Panc1 (cell line): ENCODE measurements at regions not wholly inside any gene's neighbourhood (a gene's known extent, or its start where the extent isn't known, plus 50 kb on each side); places are given as distances from the start of the nearest gene placed in this dataset.

Experiments used
- ATAC-seq: fragments of 200-7000 bp; cut with Tn5 transposase; 2 replicates; pipeline ENCODE4 v1.9.1; 2020; ENCODE audit warnings: mild to moderate bottlenecking, moderate library complexity
- BruUV-seq: library from RNA; stranded (reverse); fragments of 400-500 nt; replicated peaks from 2 replicates; lab custom pipeline; 2021; lab: Mats Ljungman, UMichigan
- CTCF ChIA-PET: fragments of 300-600 bp; sonication (Branson Sonifier 250); formaldehyde crosslinking; loops from one replicate; lab custom pipeline; 2022; ENCODE audit warnings: antibody characterized with exemption; lab: Charles Lee
- POLR2A ChIA-PET: fragments of 300-600 bp; sonication (Branson Sonifier 250); formaldehyde crosslinking; loops from one replicate; lab custom pipeline; 2022; ENCODE audit warnings: antibody characterized with exemption; lab: Charles Lee
- DNase-seq: peaks from one replicate; pipeline ENCODE4 v3.0.0-alpha.2; 2010; ENCODE audit warnings: low read depth, low spot score
- H3K27ac ChIP-seq: 2 replicates; pipeline ENCODE4 v1.5.1; 2011; ENCODE audit warnings: mild to moderate bottlenecking, low read length, inconsistent platforms
- H3K27me3 ChIP-seq: fragments of 200-500 bp; sonication (Bioruptor generic); 2 replicates; pipeline ENCODE4 v1.6.0; 2014; ENCODE audit warnings: low read length, inconsistent platforms; ENCODE audit not compliant: control insufficient read depth, insufficient read depth
- H3K36me3 ChIP-seq: fragments of 200-500 bp; sonication (Bioruptor generic); 2 replicates; pipeline ENCODE4 v1.5.1; 2014; ENCODE audit warnings: inconsistent platforms, mild to moderate bottlenecking, low read length, moderate library complexity; ENCODE audit not compliant: control insufficient read depth, insufficient read depth
- H3K4me1 ChIP-seq: 2 replicates; pipeline ENCODE4 v1.5.1; 2011; ENCODE audit warnings: inconsistent platforms, mild to moderate bottlenecking, low read length, moderate library complexity; ENCODE audit not compliant: control insufficient read depth, insufficient read depth
- H3K4me3 ChIP-seq, 2 experiments: 2 replicates each; pipeline ENCODE4 v1.5.1; 2011 to 2012; ENCODE audit warnings: low read depth in 2 of 2, low read length in 2 of 2, mild to moderate bottlenecking in 2 of 2, inconsistent platforms in 1 of 2, moderate library complexity in 1 of 2
- H3K9me3 ChIP-seq: fragments of 200-500 bp; sonication (Bioruptor generic); 2 replicates; pipeline ENCODE4 v1.5.1; 2014; ENCODE audit warnings: low read depth, mild to moderate bottlenecking, inconsistent platforms, low read length, moderate library complexity; ENCODE audit not compliant: control insufficient read depth, insufficient read depth
- POLR2AphosphoS5 ChIP-seq: IDR thresholded peaks from 2 replicates; pipeline ENCODE4 v1.6.1; 2012; ENCODE audit warnings: mild to moderate bottlenecking, low read depth, low read length, moderate library complexity
- REST ChIP-seq, 2 experiments: IDR thresholded peaks; 2 replicates each; pipeline ENCODE4 v1.6.1; 2011 to 2012; ENCODE audit warnings: low read depth in 2 of 2, control low read depth in 1 of 2, low read length in 1 of 2, mild to moderate bottlenecking in 1 of 2, moderate library complexity in 1 of 2; ENCODE audit not compliant: insufficient read depth in 1 of 2
- SIN3A ChIP-seq: IDR thresholded peaks from 2 replicates; pipeline ENCODE4 v1.6.1; 2012; ENCODE audit warnings: low read depth, mild to moderate bottlenecking, low read length, moderate library complexity, borderline replicate concordance; ENCODE audit not compliant: insufficient read depth
- TCF7L2 ChIP-seq: IDR thresholded peaks from 2 replicates; pipeline ENCODE4 v1.6.1; 2011; ENCODE audit warnings: mild to moderate bottlenecking, low read depth, low read length, inconsistent platforms
- in situ Hi-C: cut with HindIII; loops from 2 replicates; pipeline ENCODE4 v1.10.0; 2016; ENCODE audit warnings: low sequenced_read_pairs, low pct_unique_long_range_greater_than_20kb
- intact Hi-C: fragments of 100-400 bp; cut with micrococcal nuclease; formaldehyde crosslinking; loops from one replicate; pipeline ENCODE4 v1.10.0; 2022; ENCODE audit not compliant: unreplicated experiment
- TF ChIP-seq, protein P1 (sequence below): fragments of 450-650 bp; IDR thresholded peaks from 2 replicates; pipeline ENCODE4 v1.5.1; 2017; ENCODE audit warnings: mild to moderate bottlenecking

GRCh38 chr2:37587817-37588216 is 83.6 kb downstream of the CDC42EP3 start:
- TF ChIP-seq POLR2AphosphoS5: no peak
- TF ChIP-seq, protein P1, sequence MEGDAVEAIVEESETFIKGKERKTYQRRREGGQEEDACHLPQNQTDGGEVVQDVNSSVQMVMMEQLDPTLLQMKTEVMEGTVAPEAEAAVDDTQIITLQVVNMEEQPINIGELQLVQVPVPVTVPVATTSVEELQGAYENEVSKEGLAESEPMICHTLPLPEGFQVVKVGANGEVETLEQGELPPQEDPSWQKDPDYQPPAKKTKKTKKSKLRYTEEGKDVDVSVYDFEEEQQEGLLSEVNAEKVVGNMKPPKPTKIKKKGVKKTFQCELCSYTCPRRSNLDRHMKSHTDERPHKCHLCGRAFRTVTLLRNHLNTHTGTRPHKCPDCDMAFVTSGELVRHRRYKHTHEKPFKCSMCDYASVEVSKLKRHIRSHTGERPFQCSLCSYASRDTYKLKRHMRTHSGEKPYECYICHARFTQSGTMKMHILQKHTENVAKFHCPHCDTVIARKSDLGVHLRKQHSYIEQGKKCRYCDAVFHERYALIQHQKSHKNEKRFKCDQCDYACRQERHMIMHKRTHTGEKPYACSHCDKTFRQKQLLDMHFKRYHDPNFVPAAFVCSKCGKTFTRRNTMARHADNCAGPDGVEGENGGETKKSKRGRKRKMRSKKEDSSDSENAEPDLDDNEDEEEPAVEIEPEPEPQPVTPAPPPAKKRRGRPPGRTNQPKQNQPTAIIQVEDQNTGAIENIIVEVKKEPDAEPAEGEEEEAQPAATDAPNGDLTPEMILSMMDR: no peak
- TF ChIP-seq REST (IDR thresholded peaks at IDR 0.05; ENCODE audit: insufficient read depth in 1 of 2, low read depth in 2 of 2, low read length in 1 of 2): no peak
- no peak for TF ChIP-seq SIN3A
- no peak for TF ChIP-seq TCF7L2
- no peaks in the 10 kb centered on the region for H3K9me3 ChIP-seq
- no peaks in the 10 kb centered on the region for H3K36me3 ChIP-seq
- DNase-seq (no peak), ATAC-seq (no peak)
- 0 out of 2 replicates have a peak, but pooled peaks cover 2% of the 10 kb centered on the region for H3K4me1 ChIP-seq
- in situ Hi-C loops (no loop called here), intact Hi-C loops (no loop called here)
- H3K27me3 ChIP-seq: no peaks in the 10 kb centered on the region
- H3K4me3 ChIP-seq: no peak overlapping the region
- BruUV-seq: no TSS peak
- POLR2A ChIA-PET: interaction anchor here (0.6 kb wide), 1 partner anchor 246 kb away, joined by 6 read pairs; no protein-coding TSS in a partner anchor
- CTCF ChIA-PET: interaction anchor here (0.5 kb wide), 1 partner anchor 28 kb away, joined by 4 read pairs; no protein-coding TSS in a partner anchor
- no peak overlapping the region for H3K27ac ChIP-seq

GRCh38 chr2:37588316-37588777 is 83.1 kb downstream of the CDC42EP3 start:
- TF ChIP-seq REST (IDR thresholded peaks at IDR 0.05; ENCODE audit: insufficient read depth in 1 of 2, low read depth in 2 of 2, low read length in 1 of 2) (no peak), POLR2AphosphoS5 (no peak), SIN3A (no peak)
- TF ChIP-seq, protein P1: no peak
- Histone ChIP-seq H3K4me1 (0 out of 2 replicates have a peak, but pooled peaks cover 2% of the 10 kb centered on the region), H3K27ac (no peak overlapping the region), H3K27me3 (no peaks in the 10 kb centered on the region), H3K4me3 (no peak overlapping the region), H3K36me3 (no peaks in the 10 kb centered on the region), H3K9me3 (no peaks in the 10 kb centered on the region)
- no TSS peak for BruUV-seq
- DNase-seq (no peak), ATAC-seq (no peak)
- ChIA-PET POLR2A (interaction anchor here (0.6 kb wide), 1 partner anchor 246 kb away, joined by 6 read pairs; no protein-coding TSS in a partner anchor), CTCF (interaction anchor here (0.5 to 0.6 kb wide), 2 partner anchors 29 to 48 kb away, joined by 3 to 4 read pairs; no protein-coding TSS in a partner anchor)
- in situ Hi-C loops: no loop called here
- intact Hi-C loops: no loop called here
